GM20000 (cell line): ENCODE measurements at regions not wholly inside any gene's neighbourhood (a gene's known extent, or its start where the extent isn't known, plus 50 kb on each side); places are given as distances from the start of the nearest gene placed in this dataset.

Source experiments
- DNase-seq: peaks from one replicate; pipeline ENCODE4 v3.0.0; 2012; ENCODE audit warnings: low spot score
- TF ChIP-seq, protein P1 (sequence below): IDR thresholded peaks from 2 replicates; pipeline ENCODE4 v1.5.1; 2012; ENCODE audit warnings: mild to moderate bottlenecking, control low read depth; ENCODE audit errors: extremely low read depth, missing control alignments

DNA sequence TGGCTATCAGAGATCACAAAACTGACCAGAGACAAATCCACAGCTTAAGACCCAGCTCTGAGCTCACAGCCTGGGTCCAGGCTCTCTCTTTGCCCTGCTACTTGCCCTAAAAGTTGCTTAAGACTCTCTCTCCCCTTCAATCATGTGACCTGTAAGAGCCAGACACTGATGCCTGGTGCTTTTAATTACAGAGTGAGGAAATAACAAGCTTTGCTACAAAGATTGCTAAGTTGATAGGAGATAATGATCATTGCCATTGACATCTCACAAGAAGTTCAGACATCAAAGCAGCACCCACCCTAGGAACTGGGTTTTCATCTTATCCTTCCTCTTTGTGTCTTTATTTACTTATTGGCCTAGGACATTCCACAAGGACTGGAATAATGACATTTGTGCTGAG lies 125.9 kb upstream of the CD93 start:
- TF ChIP-seq, protein P1, sequence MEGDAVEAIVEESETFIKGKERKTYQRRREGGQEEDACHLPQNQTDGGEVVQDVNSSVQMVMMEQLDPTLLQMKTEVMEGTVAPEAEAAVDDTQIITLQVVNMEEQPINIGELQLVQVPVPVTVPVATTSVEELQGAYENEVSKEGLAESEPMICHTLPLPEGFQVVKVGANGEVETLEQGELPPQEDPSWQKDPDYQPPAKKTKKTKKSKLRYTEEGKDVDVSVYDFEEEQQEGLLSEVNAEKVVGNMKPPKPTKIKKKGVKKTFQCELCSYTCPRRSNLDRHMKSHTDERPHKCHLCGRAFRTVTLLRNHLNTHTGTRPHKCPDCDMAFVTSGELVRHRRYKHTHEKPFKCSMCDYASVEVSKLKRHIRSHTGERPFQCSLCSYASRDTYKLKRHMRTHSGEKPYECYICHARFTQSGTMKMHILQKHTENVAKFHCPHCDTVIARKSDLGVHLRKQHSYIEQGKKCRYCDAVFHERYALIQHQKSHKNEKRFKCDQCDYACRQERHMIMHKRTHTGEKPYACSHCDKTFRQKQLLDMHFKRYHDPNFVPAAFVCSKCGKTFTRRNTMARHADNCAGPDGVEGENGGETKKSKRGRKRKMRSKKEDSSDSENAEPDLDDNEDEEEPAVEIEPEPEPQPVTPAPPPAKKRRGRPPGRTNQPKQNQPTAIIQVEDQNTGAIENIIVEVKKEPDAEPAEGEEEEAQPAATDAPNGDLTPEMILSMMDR: no peak
- DNase-seq: no peak

DNA sequence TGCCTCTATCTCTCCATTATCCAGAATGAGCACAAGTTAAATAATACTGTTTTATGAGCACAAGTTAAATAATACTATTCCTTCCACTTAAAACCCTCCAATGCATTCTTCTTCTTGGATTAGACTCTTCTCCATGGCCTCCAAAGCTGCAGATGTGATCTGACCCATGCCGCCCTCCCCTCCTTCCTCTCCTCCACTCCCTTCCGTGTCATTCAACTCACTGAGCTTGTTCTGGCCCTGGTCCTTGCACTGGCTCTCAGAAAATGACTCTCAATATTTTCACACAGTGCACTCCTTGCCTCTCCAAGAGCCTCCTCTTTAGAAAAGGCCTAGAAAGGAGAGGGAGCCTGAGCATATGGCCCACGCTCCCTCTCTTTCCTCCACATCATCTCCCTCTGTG lies 125.0 kb upstream of the CD93 start:
- DNase-seq: no peak
- TF ChIP-seq, protein P1: no peak

DNA sequence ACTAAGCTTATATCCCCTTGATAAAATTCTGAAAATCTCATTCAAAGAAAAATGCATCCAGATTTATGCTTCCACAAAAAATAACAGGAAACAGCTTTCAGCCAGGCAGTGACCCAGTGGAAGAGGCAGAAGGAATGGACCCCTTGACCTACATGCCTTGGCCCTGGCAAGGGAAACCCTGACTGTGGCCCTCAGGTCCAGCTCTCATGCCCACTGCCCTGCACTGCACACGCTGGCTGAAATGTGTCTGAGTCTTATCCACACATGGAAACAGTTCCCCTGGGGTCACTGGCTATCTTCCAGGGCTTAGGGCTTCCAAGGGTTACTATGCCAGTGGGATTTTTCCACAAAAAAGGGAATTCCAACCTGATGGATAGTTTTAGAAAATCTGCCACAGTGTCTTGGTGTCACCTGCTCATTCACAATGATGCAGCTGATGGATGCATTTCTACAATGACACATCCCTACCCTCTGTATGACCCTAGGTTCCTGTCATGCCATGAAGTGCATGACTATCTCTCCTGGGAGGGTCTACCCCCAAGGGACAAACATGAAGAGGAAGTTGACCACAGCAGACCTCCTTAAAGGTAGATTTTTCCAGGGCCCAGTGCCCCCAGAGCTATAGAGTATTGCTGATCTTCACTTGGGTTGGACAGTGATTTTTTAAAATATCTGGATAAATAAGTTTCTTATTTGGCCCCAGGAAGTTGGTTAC lies 121.9 kb upstream of the CD93 start:
- TF ChIP-seq, protein P1: no peak
- no peak for DNase-seq

DNA sequence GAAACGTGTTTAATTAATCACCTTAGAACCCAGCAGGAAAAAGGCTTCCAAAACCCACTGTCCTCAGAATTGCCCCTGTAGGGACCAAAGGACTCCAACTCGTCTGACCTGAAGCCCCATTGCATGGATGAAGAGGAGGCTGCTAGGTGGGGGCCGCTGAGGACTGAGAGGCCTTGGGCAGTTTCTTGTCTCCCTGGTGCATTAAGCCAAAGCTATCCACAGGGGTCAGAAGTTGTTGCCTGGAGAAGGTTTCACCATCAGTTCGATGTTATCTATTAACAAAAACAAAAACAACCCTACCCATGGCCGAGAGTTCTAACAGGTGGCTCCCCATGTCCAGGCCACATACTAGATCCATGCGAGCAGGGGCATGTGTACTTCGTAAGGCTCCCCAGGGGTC lies 120.9 kb upstream of the CD93 start:
- no peak for DNase-seq

DNA sequence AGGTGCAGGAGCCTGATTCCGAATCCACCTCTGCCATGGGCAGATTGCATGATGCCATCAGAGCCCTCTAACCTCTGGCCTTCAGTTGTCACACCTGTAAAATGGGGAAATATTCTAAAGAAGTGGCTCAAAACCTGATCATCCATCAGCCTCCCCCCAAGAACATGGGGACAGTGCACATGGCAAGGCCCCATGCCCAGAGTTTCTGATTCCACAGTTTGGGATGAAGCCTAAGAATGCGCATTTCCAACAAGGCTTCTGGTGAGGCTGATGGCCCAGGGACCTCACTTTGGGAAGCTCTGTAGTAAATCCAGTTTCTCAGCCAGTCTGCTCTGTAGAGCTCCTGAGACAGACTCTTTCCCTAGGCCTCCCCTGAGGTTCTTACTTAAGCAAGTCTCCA lies 119.9 kb upstream of the CD93 start:
- DNase-seq: no peak
- TF ChIP-seq, protein P1: no peak

More for the DNA sequence above, 120.9 kb upstream of the CD93 start:
- TF ChIP-seq, protein P1: no peak

DNA sequence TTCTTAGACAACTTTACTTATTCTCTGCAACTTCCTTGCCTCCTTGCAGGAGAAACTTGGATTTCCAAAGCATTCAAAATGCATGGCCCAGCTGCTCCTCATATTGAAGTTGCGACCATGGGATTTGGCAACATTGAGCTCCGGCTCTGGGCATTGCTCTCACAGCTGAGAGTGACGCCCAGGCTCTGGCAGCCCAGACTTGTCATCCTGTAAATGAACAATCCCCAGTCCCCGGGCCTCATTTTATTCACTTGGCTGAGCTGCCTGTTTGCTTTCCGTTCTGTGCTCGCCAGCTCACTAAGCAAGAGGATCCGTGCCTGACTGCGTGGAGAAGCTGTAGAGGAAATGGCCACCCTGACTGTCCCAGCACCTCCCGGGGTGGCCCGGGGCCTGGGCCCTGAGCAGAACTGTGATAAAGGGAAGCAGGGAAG lies 119.5 kb upstream of the CD93 start:
- DNase-seq: no peak
- TF ChIP-seq, protein P1: no peak

DNA sequence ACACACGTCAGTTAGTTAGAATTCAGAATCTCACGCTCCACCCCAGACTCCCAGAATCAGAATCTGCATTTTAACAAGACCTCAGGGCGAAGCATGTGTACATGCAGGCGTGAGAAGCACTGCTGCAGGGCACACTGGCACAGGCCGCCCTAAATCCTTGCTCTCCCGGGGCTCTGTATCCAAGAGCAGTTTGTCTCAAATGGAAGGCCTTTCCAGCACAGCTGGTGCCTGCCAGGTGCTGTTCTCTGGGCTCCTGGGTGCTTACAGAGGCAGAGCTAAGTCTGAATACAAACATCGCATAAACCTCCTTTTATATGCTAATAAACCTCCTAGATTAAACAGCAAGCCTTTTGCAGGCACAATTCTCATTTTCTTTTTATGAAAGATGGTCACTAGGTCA lies 119.1 kb upstream of the CD93 start:
- DNase-seq: no peak
- TF ChIP-seq, protein P1: no peak
